DMS 273 treated with DMSO at 0.1 percent for 48 hours (cell line): ENCODE measurements at regions not wholly inside any gene's neighbourhood (a gene's known extent, or its start where the extent isn't known, plus 50 kb on each side); places are given as distances from the start of the nearest gene placed in this dataset.

Source experiments
- DNase-seq: peaks from one replicate; lab custom pipeline; 2025; lab: John Stamatoyannopoulos, UW

DNA sequence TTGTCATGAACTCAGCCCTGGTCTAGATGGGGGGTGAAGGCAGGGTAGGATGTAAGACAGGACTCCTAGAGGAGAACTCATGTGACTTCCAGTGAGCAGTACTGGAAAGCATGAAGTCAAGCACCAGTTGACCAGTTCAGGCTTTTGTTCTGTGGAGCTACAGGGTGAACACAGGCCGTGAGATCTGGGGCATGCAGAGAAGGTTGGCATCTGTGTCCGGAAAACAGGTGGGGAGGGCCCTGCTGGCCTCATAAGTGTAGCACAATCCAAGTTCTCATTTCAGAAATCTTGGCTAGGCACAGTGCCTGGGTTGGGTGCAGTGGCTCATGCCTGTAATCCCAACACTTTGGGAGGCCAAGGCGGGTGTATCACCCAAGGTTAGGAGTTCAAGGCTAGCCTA, 50.9 kb upstream of the SPATS2L start:
- no peak for DNase-seq
